Fibroblast of skin of right biceps (primary cell): ENCODE measurements at regions not wholly inside any gene's neighbourhood (a gene's known extent, or its start where the extent isn't known, plus 50 kb on each side); places are given as distances from the start of the nearest gene placed in this dataset.

Source experiments
- DNase-seq: peaks from one replicate; pipeline ENCODE4 v3.0.0-alpha.2; 2013

- no peak for DNase-seq
Observed at GRCh38 chr1:82454431-82454830, 653.7 kb downstream of the ADGRL2 start.

GRCh38 chr1:82453511-82454185 is 652.9 kb downstream of the ADGRL2 start:
- no peak for DNase-seq

- DNase-seq, result no peak
Observed at GRCh38 chr1:82452096-82452495, 651.4 kb downstream of the ADGRL2 start.

GRCh38 chr1:82451191-82451590 is 650.5 kb downstream of the ADGRL2 start:
- no peak for DNase-seq

GRCh38 chr1:82449506-82450057 is 648.8 kb downstream of the ADGRL2 start:
- peak; percentile 29 for DNase-seq

GRCh38 chr1:82446955-82447354 is 646.2 kb downstream of the ADGRL2 start:
- DNase-seq, result no peak

- DNase-seq, result peak; percentile 14
Observed at GRCh38 chr1:82446236-82446635, 645.5 kb downstream of the ADGRL2 start.

- DNase-seq, result no peak
Observed at GRCh38 chr1:82445827-82446226, 645.1 kb downstream of the ADGRL2 start.

GRCh38 chr1:82445132-82445531 is 644.4 kb downstream of the ADGRL2 start:
- DNase-seq, result no peak

- DNase-seq, result no peak
Observed at GRCh38 chr1:82441402-82441801, 640.7 kb downstream of the ADGRL2 start.

- DNase-seq, result peak; percentile 2
Observed at GRCh38 chr1:82423174-82423815, 622.6 kb downstream of the ADGRL2 start.

GRCh38 chr1:82421782-82422181 is 621.0 kb downstream of the ADGRL2 start:
- no peak for DNase-seq

- no peak for DNase-seq
Observed at GRCh38 chr1:82420584-82420983, 619.9 kb downstream of the ADGRL2 start.

GRCh38 chr1:82411605-82412004 is 610.9 kb downstream of the ADGRL2 start:
- DNase-seq, result no peak

- DNase-seq, result no peak
Observed at GRCh38 chr1:82405333-82405732, 604.6 kb downstream of the ADGRL2 start.

GRCh38 chr1:82401116-82401515 is 600.4 kb downstream of the ADGRL2 start:
- no peak for DNase-seq

GRCh38 chr1:82400521-82400920 is 599.8 kb downstream of the ADGRL2 start:
- no peak for DNase-seq

GRCh38 chr1:82399093-82399492 is 598.4 kb downstream of the ADGRL2 start:
- DNase-seq, result peak; percentile 68

GRCh38 chr1:82398357-82398756 is 597.6 kb downstream of the ADGRL2 start:
- DNase-seq, result peak; percentile 43

GRCh38 chr1:82395440-82395839 is 594.7 kb downstream of the ADGRL2 start:
- DNase-seq, result no peak

- DNase-seq, result no peak
Observed at GRCh38 chr1:82392946-82393345, 592.2 kb downstream of the ADGRL2 start.

- DNase-seq, result peak; percentile 75
Observed at GRCh38 chr1:82392513-82392912, 591.8 kb downstream of the ADGRL2 start.

- DNase-seq, result no peak
Observed at GRCh38 chr1:82391712-82392111, 591.0 kb downstream of the ADGRL2 start.

GRCh38 chr1:82390627-82391026 is 589.9 kb downstream of the ADGRL2 start:
- DNase-seq, result no peak
